CD4-positive, alpha-beta T cell treated with Interleukin-10 for 1 hour (primary cell): ENCODE measurements at regions not wholly inside any gene's neighbourhood (a gene's known extent, or its start where the extent isn't known, plus 50 kb on each side); places are given as distances from the start of the nearest gene placed in this dataset.

ENCODE experiments used
- DNase-seq: peaks from one replicate; pipeline ENCODE4 v3.0.0-alpha.2; 2020

DNA sequence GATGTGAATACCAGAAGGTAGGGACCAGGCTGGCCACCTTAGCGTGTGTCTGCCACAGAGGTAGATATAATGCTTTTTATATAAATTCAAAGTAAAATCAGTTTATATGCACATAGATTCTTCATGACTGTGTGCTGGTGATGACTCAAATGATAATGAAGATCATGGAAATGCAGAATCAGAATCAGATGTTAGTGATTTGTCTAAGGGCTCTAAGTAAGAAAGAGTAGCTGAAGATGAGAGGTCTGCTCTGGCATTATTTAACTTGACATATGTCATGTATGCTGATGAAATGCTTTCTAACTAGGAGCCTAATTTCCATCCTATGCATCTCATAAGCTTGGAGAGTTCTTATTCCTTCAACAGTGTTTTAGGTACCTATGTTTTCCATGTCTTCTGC lies 50.3 kb upstream of the DPH6 start:
- DNase-seq, result no peak

- no peak for DNase-seq
Measured at GRCh38 chr15:35602836-35603235, 56.9 kb upstream of the DPH6 start.

GRCh38 chr15:35603301-35603700 lies 57.3 kb upstream of the DPH6 start:
- no peak for DNase-seq

DNA sequence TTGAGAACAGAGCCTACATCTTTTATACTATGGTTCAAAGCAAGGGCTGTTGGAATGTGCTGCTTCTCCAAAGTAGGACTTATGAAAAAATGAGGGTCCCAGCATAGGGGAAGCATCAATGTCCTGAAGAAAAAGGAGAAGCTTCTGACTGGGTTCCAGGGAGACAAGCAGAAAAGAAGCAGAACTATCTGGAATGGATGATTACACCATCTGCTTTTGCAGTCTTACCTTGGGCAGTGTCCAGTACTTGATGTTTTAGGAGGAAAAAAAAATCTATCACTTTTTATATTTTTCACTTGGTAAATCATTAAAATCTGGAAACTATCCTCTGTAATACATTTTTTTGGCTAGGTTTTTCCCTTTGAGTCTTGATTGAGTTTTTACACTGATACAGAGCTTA lies 57.9 kb upstream of the DPH6 start:
- DNase-seq, result no peak

GRCh38 chr15:35605764-35606449 lies 59.9 kb upstream of the DPH6 start:
- DNase-seq, result no peak

- DNase-seq, result no peak
Measured at GRCh38 chr15:35606450-35606779, 60.5 kb upstream of the DPH6 start.

DNA sequence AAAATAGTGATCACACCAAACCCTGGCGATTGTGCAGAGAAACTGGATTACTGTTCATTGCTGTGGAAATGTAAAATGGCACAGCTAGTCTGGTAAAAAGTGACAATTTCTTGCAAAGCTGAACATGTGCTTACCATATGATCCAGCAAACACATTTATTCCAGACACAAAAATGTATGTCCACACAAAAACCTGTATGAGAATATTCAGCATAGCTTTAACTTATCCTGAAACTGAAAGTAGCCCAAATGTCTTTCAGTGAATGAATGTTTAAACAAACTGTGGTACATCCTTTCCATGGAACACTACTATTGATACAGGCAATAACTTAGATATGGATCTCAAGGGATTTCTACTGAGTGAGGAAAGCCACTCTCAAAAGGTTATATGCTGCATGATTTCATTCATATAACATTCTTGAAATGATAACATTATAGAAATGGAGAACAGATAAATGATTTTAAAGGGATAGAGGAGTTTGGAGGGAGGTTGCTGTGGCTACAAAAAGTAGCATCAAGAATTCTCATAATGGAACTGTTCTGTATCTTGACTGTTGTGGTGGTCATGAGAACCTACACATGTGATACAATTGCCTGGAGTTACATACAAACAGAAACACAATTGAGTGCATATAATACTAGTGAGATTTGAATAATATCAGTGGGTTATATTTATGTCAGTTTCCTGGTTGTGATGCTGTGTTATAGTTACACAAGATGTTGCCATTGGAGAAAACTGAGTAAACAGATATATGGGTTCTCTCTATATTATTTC lies 70.7 kb upstream of the DPH6 start:
- no peak for DNase-seq

GRCh38 chr15:35618260-35619188 lies 72.6 kb upstream of the DPH6 start:
- DNase-seq, result no peak

- DNase-seq, result no peak
Measured at GRCh38 chr15:35622641-35623340, 76.8 kb upstream of the DPH6 start.

- no peak for DNase-seq
Measured at GRCh38 chr15:35624881-35625280, 78.9 kb upstream of the DPH6 start.

DNA sequence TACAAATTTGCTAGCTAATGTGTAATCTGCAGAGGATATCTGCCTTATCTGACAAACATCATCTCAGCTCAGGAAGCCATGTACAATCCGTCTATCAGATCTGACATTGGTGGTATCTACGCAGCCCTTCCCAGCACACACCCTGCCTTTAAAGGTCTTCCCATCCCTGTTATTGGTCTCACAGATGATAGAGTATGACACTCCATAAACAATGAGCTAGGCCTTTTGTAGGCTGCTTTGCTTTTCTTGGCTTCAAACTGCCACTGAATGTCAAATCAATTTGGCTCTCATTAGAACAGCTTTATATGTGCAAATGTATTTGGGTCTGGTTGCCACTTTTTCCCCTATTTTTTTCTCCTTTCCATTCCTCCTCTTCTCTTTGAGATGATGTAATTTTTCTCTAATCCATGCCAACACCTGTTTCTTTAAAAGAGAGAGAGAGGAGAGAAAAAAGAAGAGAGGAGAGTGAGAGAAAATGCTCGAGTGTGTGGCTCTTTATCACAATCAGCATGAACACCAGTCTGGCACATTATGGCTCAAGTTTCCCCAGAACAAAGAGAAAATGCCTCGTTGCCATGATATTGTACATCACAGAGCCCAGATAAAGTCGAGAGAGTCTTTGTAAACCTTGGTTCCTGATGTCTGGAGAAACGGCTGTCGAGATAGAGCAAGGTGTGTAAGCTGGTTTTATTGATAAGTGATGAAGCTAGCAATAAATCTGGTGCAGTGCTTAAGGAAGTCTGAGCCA lies 80.8 kb upstream of the DPH6 start:
- no peak for DNase-seq

- no peak for DNase-seq
Measured at GRCh38 chr15:35627696-35628095, 81.7 kb upstream of the DPH6 start.

GRCh38 chr15:35629766-35630165 lies 83.8 kb upstream of the DPH6 start:
- DNase-seq, result no peak

DNA sequence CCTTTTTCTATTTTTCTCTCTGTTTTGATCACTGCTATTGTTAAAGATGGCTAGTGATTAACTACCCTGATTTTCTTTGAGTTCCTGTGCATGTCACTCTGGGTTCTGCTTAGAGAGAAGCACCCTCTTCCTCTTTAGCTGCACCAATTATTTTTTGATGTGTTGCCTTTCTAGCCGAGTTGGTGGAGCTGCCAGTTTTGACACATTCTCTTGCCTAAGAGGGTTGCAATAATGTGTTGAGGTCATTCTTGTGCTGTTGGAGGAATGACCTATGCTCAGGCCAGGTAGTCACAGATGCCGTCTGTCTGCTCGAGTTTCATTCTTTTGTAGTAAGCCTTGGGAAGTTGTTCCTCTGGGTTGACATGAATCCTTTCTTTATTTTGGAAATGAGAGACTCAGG lies 84.6 kb upstream of the DPH6 start:
- no peak for DNase-seq

- no peak for DNase-seq
Measured at GRCh38 chr15:35630985-35631384, 85.0 kb upstream of the DPH6 start.

DNA sequence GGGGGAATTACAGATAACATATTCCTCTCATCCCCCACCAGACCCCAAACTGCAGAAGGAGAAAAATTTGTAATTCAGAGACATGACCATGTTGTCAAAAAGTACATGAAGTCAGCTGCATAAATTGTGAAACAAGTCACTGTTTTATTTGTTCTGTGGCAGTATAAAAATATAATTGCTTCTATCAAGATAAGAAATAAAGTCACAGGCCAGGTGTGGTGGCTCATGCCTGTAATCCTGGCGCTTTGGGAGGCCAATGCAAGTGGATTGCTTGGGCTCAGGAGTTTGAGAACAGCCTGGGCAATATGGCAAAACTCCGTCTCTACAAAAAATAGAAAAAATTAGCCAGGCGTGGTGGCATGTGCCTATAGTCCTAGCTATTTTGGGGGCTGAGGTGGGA lies 87.7 kb upstream of the DPH6 start:
- no peak for DNase-seq

- no peak for DNase-seq
Measured at GRCh38 chr15:35646790-35647189, 100.8 kb upstream of the DPH6 start.

DNA sequence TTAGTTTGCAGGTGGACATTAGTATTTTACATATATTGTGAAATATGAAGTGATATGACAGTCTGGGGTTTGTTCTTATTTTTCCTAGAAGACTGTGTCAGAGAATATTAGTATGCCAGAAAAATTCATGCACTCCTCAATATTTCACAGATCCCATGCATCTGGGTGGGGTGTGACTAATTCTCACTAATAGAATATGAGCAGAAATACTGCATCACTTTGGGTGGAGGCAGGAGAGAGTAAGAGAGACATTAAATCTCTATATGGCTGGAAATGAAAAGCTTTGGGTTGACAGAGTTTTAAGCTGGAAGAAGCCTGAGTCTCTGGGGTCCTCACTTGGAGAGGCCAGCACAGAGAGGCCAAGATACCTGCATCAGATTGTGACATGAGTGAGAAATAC lies 101.3 kb upstream of the DPH6 start:
- DNase-seq, result no peak

GRCh38 chr15:35648941-35649340 lies 103.0 kb upstream of the DPH6 start:
- no peak for DNase-seq

DNA sequence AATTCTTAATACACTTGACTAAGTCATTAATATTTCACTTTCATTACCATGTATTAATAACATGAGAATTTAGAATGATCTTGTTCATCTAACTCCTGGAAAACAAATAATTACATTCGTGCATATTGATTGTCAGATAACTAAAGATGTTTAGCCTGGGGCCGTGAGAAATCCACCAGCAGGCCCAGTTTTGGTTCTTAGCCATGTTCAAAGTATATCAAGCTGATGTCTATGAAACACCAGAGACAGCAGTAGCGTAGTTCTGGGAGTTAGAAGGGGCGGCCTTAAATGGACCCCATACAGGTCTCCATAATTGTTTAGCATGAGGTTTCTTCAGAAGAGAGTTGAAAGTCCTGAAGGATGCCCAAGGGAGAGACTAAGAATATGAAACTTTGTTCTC lies 103.6 kb upstream of the DPH6 start:
- no peak for DNase-seq

- no peak for DNase-seq
Measured at GRCh38 chr15:35654332-35654731, 108.4 kb upstream of the DPH6 start.

GRCh38 chr15:35657679-35658311 lies 111.8 kb upstream of the DPH6 start:
- DNase-seq, result no peak
